GM12864 (cell line): ENCODE measurements at regions not wholly inside any gene's neighbourhood (a gene's known extent, or its start where the extent isn't known, plus 50 kb on each side); places are given as distances from the start of the nearest gene placed in this dataset.

ENCODE experiments used
- DNase-seq: peaks from one replicate; pipeline ENCODE4 v3.0.0-alpha.2; 2011; ENCODE audit warnings: low read depth
- H3K4me3 ChIP-seq: 2 replicates; pipeline ENCODE4 v1.5.1; 2011; ENCODE audit warnings: mild to moderate bottlenecking, low read depth, low read length, control low read depth
- TF ChIP-seq, protein P1 (sequence below): IDR thresholded peaks from 2 replicates; pipeline ENCODE4 v1.5.1; 2011; ENCODE audit warnings: low read depth, mild to moderate bottlenecking, moderate library complexity, low read length, control low read depth, inconsistent platforms; ENCODE audit errors: missing control alignments

DNA sequence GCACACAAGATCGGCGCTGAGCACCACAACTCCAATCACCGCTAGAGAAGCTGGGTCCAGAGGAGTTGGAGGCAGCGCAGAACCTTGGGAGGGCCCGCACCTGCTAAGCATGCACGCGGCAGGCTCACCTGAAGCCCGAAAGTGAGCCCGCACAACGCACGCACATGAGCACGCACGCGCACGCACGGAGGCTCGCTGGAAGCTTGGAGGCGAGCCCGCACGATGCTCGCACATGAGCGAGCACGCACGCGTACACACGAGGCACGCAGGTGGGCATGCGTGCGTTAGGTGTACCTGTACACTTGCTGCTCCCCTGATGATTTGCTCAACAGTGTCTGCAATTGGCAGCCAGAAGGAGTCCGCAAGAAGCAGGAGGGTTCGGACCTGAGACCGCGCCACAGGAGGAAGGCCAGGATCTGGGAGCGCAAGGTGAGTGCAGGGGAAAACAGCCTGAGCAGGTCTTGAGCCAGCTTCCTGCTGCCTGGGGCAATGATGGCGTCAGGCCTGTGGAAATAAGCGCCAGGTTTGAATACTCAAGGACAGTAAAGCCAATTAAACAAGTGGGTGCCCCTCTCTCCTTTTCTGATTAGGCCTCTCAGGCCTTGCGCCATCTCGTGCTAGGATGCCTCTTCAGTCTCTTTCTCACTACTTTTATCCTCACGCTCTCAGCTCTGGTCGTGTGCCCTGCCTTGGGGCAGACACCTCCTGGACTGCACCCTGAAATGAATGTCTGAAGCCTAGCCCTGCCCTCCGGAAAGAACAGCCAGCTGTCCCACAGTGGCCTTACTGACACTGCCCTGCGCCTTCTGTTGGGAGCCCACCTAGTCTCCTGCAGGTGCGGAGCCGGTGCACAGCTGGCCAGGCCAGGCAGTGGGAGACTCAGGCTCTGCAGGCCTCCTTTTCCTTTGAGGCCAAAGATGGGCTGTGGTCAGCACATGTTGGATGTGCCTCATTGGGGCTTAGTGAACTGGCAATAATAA lies 340.4 kb downstream of the CDC5L start:
- TF ChIP-seq, protein P1, sequence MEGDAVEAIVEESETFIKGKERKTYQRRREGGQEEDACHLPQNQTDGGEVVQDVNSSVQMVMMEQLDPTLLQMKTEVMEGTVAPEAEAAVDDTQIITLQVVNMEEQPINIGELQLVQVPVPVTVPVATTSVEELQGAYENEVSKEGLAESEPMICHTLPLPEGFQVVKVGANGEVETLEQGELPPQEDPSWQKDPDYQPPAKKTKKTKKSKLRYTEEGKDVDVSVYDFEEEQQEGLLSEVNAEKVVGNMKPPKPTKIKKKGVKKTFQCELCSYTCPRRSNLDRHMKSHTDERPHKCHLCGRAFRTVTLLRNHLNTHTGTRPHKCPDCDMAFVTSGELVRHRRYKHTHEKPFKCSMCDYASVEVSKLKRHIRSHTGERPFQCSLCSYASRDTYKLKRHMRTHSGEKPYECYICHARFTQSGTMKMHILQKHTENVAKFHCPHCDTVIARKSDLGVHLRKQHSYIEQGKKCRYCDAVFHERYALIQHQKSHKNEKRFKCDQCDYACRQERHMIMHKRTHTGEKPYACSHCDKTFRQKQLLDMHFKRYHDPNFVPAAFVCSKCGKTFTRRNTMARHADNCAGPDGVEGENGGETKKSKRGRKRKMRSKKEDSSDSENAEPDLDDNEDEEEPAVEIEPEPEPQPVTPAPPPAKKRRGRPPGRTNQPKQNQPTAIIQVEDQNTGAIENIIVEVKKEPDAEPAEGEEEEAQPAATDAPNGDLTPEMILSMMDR, result no peak
- H3K4me3 ChIP-seq, result no peak overlapping the region
- no peak for DNase-seq

DNA sequence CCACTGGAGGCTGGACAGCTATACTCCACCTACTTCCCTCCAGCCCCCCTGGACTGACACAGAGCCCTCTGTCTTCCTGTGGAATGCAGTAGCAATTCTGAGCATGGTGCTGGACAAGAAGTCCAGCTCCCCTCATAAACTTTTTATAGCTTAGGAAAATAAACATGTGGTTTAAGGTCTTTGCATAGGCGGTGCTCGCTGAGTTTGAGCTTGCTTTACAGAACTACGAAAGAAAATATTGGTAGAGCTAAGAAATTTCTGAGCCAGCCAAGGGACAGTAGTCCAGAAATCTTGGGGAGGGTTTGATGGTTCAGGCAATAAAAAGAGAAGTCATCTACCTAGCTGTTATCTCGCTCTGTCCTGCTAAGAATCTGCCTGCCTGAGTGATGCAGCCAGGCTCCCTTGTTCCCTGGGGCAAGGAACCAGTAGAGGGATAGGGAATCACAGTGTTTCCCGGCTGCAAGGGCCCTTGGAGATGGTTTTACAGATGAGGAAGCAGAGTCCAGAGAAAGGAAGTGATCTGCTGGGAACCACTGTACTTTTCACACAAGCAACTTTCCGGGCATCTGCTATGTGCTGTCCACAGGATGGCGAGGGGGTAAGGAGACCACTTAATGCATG lies 343.4 kb downstream of the CDC5L start:
- TF ChIP-seq, protein P1, result no peak
- no peak overlapping the region for H3K4me3 ChIP-seq
- no peak for DNase-seq

DNA sequence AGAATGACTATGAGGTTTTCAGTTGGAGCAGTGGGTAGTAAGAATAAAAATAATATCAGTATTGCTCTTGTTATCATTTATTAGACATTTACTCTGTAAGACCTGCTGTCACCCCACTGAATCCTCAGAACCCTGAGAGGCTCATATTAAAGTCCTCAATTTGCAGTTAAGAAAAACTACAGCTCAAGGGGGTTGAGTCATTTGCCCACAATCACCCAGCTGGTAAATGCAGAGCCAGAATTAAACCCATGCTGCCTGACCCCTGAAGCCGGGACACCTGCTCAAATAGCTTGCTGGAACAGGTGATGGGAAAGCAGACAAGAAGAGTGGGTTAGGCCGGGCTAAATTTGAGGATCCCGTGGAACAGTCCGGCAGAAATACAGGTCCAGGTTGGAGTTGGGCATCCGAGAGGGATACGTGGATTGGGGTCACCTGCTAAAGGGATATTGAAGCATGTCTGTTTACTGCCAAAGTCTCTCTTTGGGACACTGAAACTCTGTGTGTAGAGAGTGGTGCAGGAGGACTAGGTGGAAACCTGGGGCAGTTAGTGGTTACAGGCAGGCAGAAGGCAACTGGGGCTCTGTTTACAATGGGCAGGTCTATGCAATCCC lies 344.1 kb downstream of the CDC5L start:
- no peak for DNase-seq
- no peak overlapping the region for H3K4me3 ChIP-seq
- TF ChIP-seq, protein P1, result no peak

DNA sequence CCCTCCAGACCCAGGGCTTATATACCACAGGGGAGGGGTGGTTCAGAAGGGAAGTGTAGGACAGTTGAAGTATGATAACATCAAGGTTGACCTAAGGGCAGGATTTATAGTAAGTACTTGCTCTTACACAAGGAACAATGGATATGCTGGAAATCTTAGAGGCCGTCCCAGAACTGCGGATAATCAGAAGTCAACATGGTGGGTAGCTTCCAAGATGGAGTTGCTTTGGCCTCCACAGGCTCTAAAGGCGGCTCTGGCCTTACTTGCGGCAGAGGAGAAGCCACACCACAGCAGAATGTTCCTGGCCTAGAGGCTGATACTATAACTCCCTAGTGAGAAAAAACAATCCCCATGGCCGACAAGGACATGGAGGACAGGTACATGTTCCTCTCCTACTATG lies 344.7 kb downstream of the CDC5L start:
- H3K4me3 ChIP-seq, result no peak overlapping the region
- DNase-seq, result no peak
- TF ChIP-seq, protein P1, result no peak

DNA sequence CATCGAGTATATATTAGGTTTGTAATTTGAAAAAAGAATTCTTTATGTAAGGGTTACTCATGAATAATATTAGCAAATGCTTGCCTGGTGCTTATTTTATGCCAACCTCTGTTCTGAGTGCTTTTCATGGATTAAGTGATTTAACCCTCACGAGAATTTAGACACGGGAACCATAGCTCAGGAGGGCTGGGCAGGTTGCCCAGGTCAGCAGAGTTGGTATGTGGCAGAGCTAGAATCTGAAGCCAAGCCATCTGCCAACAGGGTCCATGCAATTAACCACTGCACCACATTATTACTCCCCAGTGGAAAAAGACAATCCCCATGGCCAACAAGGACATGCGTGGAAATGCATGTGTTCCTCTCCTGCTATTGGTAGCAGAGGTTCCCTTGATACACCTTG lies 345.6 kb downstream of the CDC5L start:
- H3K4me3 ChIP-seq, result no peak overlapping the region
- no peak for DNase-seq
- TF ChIP-seq, protein P1, result no peak

DNA sequence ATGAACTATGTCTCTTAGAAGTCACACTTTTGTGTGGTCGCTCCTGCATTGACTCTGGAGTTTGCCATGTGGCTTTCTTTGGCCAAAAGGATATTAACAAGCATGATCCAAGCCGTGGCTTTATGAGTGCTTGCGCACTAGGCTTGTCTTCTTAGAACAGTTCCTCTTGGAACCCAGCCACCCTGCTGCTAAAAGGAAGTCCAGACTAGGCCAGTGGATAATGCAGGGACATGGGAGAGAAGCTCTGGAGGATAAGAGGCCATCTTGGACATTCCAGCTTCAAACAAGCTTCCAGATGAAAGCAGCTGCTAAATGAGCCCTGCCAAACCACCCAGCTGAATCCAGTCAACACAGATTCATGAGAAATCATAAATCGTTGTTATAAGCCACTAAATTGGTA lies 346.4 kb downstream of the CDC5L start:
- TF ChIP-seq, protein P1, result no peak
- no peak for DNase-seq
- H3K4me3 ChIP-seq, result no peak overlapping the region
